ENCODE measurements at regions not wholly inside any gene's neighbourhood (a gene's known extent, or its start where the extent isn't known, plus 50 kb on each side); places are given as distances from the start of the nearest gene placed in this dataset.

GRCh38 chr4:95619525-95620443, 71.0 kb upstream of the UNC5C start:
- H3K4me1 Mint-ChIP-seq, result peaks cover 6% of the 10 kb centered on the region
- no peaks in the 10 kb centered on the region for H3K27me3 Mint-ChIP-seq (ENCODE audit: low read depth)
- H3K27ac Mint-ChIP-seq, result no peak overlapping the region
- H3K4me3 Mint-ChIP-seq, result no peak overlapping the region
- TF ChIP-seq CTCF (IDR thresholded peaks at IDR 0.05; ENCODE audit: unreplicated experiment in 3 of 3), result no peak
- H3K9me3 Mint-ChIP-seq, result no peaks in the 10 kb centered on the region
- no peaks in the 10 kb centered on the region for H3K36me3 Mint-ChIP-seq (ENCODE audit: low read depth)

GRCh38 chr4:95614684-95615205, 66.0 kb upstream of the UNC5C start:
- Mint-ChIP-seq H3K27ac (no peak overlapping the region), H3K9me3 (no peaks in the 10 kb centered on the region), H3K4me1 (no peaks in the 10 kb centered on the region), H3K4me3 (no peak overlapping the region), H3K36me3 (ENCODE audit: low read depth) (no peaks in the 10 kb centered on the region), H3K27me3 (ENCODE audit: low read depth) (no peaks in the 10 kb centered on the region)
- TF ChIP-seq CTCF (IDR thresholded peaks at IDR 0.05; ENCODE audit: unreplicated experiment in 3 of 3), result no peak

GRCh38 chr4:95610061-95610569, 61.3 kb upstream of the UNC5C start:
- Mint-ChIP-seq H3K27ac (no peak overlapping the region), H3K4me3 (no peak overlapping the region), H3K9me3 (no peaks in the 10 kb centered on the region), H3K4me1 (no peaks in the 10 kb centered on the region), H3K36me3 (ENCODE audit: low read depth) (no peaks in the 10 kb centered on the region), H3K27me3 (ENCODE audit: low read depth) (no peaks in the 10 kb centered on the region)
- TF ChIP-seq CTCF (IDR thresholded peaks at IDR 0.05; ENCODE audit: unreplicated experiment in 3 of 3), result no peak

- no peak for TF ChIP-seq CTCF (IDR thresholded peaks at IDR 0.05; ENCODE audit: unreplicated experiment in 3 of 3)
- Mint-ChIP-seq H3K4me3 (no peak overlapping the region), H3K9me3 (no peaks in the 10 kb centered on the region), H3K27me3 (ENCODE audit: low read depth) (no peaks in the 10 kb centered on the region), H3K36me3 (ENCODE audit: low read depth) (no peaks in the 10 kb centered on the region), H3K4me1 (no peaks in the 10 kb centered on the region), H3K27ac (no peak overlapping the region)
Observed at GRCh38 chr4:95606739-95607138, 58.0 kb upstream of the UNC5C start.

- no peak overlapping the region for H3K27ac Mint-ChIP-seq
- TF ChIP-seq CTCF (IDR thresholded peaks at IDR 0.05; ENCODE audit: unreplicated experiment in 3 of 3), result no peak
- no peaks in the 10 kb centered on the region for H3K27me3 Mint-ChIP-seq (ENCODE audit: low read depth)
- H3K4me1 Mint-ChIP-seq, result no peaks in the 10 kb centered on the region
- no peaks in the 10 kb centered on the region for H3K36me3 Mint-ChIP-seq (ENCODE audit: low read depth)
- no peaks in the 10 kb centered on the region for H3K9me3 Mint-ChIP-seq
- H3K4me3 Mint-ChIP-seq, result no peak overlapping the region
Observed at GRCh38 chr4:95603393-95603792, 54.6 kb upstream of the UNC5C start.

All from nephron (organoid).